SK-MEL-5 (cell line): ENCODE measurements at regions not wholly inside any gene's neighbourhood (a gene's known extent, or its start where the extent isn't known, plus 50 kb on each side); places are given as distances from the start of the nearest gene placed in this dataset.
"Not testable (repeated sequence)": the region's sequence is repeated elsewhere in the genome, so short reads cannot be mapped to it uniquely, and the experiment has no call there.

Source experiments
- DNase-seq: peaks from one replicate; pipeline ENCODE4 v3.0.0-alpha.2; 2016; ENCODE audit warnings: low read depth, low spot score
- in situ Hi-C: cut with HindIII; loops from 2 replicates; pipeline ENCODE4 v1.10.0; 2016; ENCODE audit warnings: low sequenced_read_pairs, high pct_unique_total_duplicates, low pct_unique_long_range_greater_than_20kb

DNA sequence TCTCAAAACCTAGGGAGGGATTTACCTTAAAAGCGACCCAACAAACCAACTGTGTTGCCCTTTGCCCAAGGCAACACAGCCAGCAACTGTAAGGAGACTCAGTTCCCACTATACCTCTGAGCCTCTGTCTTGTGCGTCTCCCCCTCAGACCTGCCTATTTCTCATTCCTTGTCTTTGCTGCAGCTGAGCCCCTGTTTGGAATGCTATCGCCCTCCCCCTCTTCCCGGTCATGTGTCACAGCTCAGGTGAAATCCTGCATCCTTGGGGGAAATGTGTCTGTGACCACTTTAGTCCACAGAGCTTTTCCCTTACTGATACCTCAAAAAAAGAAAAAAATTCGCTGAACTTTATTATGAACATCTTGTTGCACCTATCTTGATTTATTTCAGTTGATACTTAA is 52.0 kb upstream of the LRIG1 start:
- no peak for DNase-seq
- in situ Hi-C loops = no loop called here

DNA sequence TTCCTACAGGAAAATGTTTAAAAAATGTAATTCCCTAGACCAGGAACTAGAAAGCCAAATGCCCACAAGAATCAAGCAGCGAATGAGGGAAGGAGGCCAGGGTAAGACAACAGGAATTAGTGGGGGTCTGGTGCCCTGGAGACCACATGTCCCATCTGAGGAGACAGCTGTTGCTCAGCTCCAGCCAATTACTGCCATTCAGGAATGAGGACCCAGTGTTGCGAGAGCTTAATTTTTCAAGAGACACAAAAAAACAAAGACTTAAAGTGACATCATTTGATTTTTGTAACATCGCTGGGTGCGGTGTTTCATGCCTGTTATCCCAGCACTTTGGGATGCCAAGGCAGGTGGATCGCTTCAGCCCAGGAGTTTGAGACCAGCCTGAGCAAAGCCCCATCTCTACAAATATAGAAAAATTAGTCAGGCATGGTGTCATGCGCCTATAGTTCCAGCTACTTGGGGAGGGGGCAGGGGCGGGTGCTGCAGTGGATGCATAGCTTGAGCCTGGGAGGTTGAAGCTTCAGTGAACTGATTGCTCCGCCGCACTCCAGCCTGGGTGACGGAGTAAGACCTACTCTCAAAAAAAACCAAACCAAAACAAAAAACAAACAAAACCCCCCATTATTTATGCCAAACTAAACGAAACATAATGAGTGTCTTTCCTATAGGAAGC is 52.8 kb upstream of the LRIG1 start:
- in situ Hi-C loops = no loop called here
- DNase-seq = no peak

DNA sequence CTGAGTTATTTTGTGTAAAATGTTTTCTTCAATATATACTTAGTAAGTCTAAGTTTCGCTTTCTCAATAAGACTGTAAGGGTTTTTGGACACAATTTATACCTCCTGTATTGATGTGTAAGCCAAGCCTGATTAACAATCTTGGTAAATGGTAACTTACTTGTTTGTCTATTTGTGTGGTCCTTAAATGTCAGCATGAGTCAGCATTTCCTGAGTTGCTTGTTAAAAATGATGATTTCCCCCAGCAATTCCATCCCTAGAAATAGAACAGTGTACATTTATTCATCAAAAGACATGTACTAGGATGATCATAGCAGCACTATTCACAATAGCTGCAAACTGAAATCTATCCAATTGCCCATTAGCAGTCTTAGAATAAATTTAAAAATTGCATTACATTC is 53.4 kb upstream of the LRIG1 start:
- DNase-seq = no peak
- in situ Hi-C loops = no loop called here

DNA sequence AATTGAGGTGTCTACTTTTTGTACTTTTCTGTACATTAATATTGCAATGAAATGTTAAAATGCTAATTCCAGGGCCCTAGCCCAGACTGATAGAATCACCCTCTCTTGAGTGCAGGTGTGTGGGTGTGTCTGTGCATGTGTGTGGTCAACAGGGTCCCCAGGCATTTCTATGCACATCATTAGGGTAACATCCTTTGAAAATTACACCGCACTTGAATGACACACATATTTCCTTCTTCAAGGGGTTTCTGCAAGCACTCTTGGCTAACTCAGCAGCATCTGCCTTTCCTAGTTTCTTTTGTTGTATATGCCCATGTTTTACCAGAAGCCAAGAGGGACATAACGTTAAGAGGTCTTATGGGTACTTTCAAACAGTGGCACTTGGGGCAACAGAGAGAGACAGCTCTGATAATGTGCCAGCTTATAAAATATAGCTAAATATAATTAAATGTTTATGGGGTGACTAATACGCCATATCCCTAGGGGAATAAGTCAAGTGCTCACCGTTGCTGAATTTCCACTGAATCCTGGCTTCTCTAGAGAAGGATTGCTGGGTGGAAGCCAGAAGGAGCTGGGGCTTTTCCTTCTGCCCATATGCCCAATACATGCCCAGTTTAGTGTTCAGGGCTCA is 54.5 kb upstream of the LRIG1 start:
- in situ Hi-C loops = no loop called here
- no peak for DNase-seq

DNA sequence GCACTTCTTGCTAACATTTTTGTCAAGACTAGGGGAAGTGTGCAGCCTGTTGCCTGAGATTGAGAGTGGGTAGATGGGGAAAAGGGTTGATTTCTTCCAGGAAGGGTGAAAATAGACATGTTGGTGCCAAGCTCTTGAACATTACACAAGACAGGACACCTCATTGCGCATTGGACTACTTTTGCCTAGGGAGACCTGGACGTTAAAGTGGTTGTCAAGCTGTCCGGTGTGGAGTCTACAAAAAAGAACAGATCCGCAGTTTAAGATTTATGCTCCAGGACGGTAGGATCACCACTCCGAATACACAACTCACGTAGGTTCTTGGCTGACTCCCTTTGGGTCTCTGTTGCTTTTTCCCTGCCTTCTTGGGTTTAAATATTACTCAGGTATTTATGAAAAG is 56.3 kb upstream of the LRIG1 start:
- no peak for DNase-seq

DNA sequence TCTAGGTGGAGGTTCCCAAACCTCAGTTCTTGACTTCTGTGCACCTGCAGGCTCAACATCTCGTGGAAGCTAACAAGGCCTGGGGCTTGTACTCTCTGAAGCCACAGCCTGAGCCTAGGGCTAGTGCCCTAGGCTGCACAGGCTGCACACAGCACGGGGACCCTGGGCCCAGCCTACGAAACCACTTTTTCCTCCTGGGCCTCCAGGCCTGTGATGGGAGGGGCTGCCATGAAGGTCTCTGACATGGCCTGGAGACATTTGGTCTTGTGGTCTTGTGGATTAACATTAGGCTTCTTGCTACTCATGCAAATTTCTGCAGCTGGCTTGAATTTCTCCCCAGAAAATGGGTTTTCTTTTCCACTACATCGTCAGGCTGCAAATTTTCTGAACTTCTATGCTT is 59.1 kb upstream of the LRIG1 start:
- DNase-seq, in situ Hi-C loops: not testable (repeated sequence)

More for the DNA sequence above, 56.3 kb upstream of the LRIG1 start:
- in situ Hi-C loops = no loop called here

DNA sequence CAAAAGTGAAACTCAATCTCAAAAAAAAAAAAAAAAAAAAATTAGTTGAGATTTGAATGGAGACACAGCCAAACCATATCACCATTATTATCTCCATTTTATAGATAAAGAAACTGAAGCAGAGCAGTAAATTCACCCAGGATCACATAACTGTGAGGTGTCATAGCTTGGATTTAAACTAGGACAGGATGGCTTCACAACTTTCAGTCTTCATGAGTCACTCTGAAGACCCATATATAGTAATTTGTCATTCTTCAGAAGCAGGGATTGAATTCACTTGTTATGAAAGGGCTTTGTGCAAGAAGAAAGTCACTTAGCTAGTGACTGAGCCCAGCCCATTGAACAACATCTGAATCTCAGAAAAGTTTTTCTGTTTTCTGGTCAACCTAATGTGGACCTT is 60.5 kb upstream of the LRIG1 start:
- in situ Hi-C loops = no loop called here
- no peak for DNase-seq

DNA sequence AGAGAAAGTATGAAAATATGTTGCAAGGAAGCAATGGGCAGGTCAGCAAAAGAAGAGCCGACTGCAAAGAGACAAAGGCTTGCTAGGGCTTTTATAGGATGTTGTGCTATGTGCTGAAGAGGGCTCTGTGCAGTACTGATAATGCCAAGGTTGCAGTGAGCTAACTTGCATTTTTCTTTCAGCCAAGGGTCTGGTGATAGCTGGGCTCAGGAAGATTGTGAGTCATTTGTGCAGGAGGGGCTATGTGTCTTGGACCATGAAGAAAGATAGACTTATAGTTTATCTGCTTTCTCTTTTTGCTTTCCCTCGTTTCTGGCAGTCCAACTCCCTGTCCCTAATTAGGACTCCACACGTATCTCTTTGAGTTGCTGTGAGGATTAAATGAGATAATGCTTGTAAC is 64.5 kb upstream of the LRIG1 start:
- in situ Hi-C loops = no loop called here
- no peak for DNase-seq

DNA sequence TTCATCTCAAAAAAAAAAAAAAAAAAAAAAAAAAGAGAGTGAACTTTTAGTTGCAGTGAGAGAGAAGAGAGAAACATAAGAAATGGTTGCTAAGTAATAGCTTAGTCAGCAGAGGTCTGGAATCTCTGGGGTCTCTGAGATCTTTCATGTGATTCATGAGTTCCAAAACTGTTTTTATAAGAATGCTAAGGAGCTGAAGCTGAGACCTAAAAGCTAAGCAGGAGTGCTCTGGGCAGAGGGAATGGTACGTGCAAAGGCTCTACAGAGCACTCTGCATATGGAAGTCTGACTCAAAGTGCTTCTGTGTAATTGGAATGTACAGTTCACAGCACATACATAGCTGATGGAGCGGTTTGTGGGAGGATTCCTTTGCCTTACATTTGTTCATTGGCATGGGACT is 66.3 kb upstream of the LRIG1 start:
- in situ Hi-C loops = no loop called here
- DNase-seq = no peak

DNA sequence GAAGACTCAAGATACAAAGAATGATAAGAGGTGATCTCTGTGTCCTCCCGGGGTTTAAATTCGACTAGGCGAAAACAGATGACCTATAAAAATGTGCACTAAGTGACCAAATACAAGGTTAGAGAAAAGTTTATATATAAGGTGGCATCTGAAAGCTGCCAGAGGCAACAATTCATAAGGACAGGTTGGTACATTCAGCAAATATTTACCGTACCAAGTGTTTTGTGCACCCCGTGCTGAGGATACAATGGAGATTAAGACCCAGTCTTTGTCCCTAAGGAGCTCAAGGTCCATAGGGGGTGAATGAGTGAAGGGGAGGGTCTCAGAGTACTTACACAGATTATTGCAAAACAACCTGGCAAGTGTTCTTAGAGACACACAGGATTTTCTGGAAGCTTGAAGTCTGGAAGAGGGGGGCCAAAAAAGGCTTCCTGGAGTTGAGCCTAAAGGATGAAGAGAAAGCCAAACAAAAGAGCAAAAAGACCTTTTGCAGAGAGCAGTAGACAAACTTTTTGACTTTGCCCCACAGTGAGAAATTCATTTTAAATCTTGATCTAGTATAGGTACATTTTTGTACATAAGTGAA is 71.4 kb upstream of the LRIG1 start:
- in situ Hi-C loops = no loop called here
- DNase-seq = no peak

DNA sequence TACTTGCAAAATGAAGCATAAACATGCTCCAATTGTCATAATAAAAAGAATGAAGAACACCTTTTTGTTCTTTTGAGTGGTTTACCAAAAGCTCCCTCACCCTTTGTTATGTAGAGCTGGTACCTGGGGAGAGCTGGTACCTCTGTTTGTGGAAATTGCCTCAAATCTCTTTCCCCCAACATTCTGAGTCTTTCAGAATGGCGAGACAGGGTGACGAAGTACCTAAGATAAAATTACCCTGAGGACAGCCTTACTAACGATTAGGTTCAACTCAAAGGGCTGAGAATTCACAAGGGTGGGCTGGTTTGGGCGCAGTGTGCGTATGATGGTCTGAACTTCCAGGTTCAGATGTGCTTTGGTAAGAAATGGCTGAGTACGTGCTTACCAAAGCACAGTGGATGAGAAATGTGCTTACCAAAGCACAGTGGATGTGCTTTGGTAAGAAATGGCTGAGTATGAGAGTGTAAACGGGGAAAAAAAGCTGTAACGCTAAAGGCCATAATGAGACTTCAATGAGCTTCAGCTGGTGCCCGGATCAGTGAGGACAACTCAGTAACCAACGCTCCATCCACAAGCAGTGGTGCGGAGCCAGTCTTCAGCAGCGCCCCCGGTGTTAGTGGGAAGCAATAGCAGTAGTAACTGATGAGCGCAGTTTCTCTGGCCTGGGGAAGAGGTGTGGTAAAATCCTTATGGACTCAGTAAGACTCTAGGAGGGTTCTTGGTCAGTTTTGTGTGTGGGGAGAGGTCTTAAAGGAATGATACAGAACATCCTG is 72.3 kb upstream of the LRIG1 start:
- peak; percentile 57 for DNase-seq
- in situ Hi-C loops = no loop called here

DNA sequence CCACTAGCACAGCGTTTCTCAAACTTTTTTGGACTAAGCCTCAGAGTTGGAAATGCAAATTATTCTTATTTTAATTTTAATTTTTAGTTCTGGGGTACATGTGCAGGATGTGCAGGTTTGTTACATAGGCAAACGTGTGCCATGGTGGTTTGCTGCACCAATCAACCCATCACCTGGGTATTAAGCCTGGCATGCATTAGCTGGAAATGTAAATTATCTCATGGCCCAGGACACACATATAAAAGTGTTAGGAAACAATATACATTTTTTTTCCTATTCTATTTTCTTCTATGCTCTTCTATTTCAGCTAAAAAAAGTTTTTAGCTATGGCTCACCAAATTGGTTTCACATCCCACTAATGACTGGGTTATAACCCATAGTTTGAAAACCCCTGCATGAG is 73.3 kb upstream of the LRIG1 start:
- DNase-seq = no peak
- in situ Hi-C loops = no loop called here

DNA sequence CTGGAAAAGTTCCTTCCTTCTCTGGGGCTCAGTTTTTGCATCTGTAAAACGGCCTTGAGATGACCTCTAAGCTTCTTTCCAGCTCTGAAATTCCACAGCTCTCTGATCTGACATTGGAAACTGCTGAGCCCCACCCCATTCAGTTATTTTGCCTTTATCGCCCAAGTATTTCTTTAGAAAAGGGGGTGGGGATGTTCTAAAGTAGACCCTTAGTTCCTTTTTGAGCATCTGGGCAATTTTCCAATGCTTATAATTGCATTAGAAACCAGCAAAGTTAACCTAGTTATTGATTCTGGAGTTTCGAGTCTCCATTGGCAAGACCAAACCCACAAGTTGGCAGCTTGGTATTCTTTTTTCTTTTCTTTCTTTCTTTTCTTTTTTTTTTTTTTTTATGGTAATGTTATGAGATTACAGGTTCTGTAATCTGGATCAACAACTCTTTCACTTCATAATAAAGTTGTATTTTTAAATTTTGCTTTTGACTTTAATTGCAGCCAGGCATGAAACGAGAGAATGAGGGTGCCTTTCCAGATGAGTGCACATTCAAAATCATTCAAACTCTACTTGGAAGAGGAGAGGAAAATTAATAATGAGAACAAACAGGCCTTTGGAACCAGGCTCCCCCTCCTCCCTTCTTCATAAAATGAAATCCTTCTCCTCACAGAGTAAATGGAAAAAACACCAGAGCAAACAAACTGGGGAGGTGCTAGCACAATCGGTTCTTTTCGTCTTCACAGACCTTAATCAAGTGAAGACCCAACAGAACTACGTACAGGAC is 76.8 kb upstream of the LRIG1 start:
- DNase-seq = no peak
- in situ Hi-C loops = no loop called here

DNA sequence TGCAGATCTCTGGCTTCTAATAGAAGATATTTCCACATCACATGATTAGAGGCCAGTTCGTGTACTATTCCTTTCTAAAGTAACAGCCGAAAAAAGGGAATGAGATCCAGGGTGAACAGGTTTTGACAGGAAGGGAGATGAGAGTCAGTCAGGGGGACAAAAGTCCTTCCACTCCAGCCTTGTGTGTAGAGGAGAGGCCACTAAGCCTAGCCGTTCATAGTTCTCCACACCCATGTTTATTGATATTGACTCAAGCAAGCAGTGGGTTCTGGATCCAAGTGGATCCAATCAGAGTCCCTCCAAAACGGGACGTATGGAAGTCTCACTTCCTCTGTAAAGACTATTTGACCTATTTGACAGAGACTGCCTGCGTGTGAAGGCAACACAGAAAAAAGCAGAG is 80.4 kb upstream of the LRIG1 start:
- in situ Hi-C loops = no loop called here

DNA sequence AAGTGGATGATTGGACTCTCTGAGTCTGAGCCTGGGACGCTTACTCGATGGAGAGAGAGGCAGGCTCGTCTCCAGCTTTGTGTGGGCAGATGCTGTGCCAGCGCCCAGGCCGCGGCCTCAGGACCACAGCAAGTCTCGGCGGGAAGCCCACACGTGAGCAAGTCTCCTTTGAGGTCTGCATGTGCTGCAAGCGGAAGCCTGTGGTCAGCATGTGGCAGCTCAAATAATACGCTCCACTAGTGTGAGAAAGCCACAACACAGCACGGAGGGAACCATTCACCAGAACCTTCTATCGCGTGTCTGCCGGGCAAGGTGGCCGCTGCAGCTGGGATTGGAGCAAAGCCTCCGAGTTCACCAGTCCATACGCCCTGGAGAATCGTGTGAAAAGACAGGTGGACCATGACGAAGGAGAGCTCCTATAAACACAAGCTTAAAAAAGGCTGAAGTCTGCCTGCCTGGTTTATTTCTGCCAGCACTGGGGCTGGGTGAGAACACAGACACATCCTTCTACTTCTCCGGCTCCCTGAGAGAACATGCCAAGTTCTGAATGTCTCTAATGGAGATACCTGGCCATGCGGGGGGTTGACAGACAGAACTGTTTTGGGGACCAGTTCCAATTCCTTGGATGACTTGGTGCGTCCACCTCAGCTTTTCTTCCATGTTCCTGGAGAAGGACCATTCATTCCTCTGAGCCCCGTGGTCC is 82.0 kb upstream of the LRIG1 start:
- no peak for DNase-seq
- in situ Hi-C loops = no loop called here

More for the DNA sequence above, 80.4 kb upstream of the LRIG1 start:
- DNase-seq = no peak

DNA sequence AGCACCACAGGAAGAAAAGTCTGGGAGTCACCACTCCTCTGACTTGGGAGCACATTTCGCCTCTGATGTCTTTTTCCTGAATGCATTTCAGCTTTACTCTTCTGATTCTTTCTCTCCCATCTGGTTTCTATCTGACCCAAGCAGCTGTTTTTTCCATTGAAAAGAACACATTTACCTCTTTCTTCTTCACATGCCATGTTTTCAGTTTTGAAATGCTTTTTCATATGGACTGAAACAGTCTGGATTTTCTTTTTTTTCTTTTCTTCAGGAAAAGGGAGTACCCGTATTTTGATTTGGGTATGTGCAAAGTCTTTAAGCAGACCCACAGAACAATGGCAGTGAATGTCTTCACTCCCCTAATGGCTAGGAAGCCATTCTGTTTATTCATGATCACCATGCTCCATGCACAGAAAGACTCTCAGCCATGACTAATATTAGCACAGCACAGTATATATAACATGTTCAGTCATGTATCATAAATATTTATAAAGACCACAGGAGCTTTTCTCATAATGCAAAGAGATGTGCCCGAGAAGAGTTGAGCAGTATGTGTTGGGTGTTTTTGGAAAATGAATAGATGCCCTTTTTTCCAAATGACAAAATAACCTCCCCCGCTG is 82.7 kb upstream of the LRIG1 start:
- DNase-seq = no peak
- in situ Hi-C loops = no loop called here

DNA sequence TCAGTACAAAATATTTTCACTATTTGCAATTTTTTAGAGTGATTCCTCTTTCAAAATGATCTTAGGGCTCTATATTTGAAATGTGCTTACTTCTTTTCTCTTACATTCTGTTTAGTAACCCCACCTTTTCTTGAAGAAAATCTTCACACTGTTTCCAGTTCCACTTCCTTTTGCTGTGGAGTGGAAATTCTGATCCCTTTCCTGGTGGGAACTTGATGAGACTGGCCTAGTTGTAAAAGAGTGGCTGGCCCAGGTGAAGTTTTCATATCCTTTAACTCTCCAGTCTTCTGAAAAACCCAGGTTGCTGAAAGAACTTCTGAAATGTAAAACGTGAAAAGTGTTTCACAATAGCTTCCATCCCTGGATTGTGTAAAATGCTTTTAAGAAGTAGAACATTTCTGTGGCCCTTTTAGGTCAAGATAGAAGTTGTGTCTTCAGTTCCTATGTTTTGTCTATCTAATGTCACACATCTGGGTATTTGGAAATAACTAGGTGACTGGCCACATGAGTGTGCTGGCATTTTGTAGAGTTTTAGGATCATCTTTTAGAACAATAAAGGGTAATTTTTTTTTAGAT is 84.8 kb upstream of the LRIG1 start:
- in situ Hi-C loops = no loop called here
- no peak for DNase-seq
